ENCODE measurements at regions not wholly inside any gene's neighbourhood (a gene's known extent, or its start where the extent isn't known, plus 50 kb on each side); places are given as distances from the start of the nearest gene placed in this dataset.

GRCh38 chr14:87732562-87732961, 260.4 kb downstream of the GALC start:
- no peaks in the 10 kb centered on the region for H3K27me3 ChIP-seq (ENCODE audit: low read depth)
- TF ChIP-seq CTCF (IDR thresholded peaks at IDR 0.05; ENCODE audit: borderline replicate concordance), result no peak
- no peaks in the 10 kb centered on the region for H3K4me1 ChIP-seq
- no peaks in the 10 kb centered on the region for H3K36me3 ChIP-seq
- DNase-seq, result no peak
- H3K9me3 ChIP-seq (replicated peaks), result no peaks in the 10 kb centered on the region
- intact Hi-C loops (cut with micrococcal nuclease), result no loop called here
- no peak overlapping the region for H3K4me3 ChIP-seq
- H3K27ac ChIP-seq (replicated peaks), result no peak overlapping the region

GRCh38 chr14:87725318-87725717, 267.7 kb downstream of the GALC start:
- Histone ChIP-seq H3K4me3 (no peak overlapping the region), H3K36me3 (no peaks in the 10 kb centered on the region), H3K9me3 (replicated peaks) (no peaks in the 10 kb centered on the region), H3K27me3 (ENCODE audit: low read depth) (no peaks in the 10 kb centered on the region), H3K27ac (replicated peaks) (no peak overlapping the region), H3K4me1 (no peaks in the 10 kb centered on the region)
- no peak for DNase-seq
- no peak for TF ChIP-seq CTCF (IDR thresholded peaks at IDR 0.05; ENCODE audit: borderline replicate concordance)
- intact Hi-C loops (cut with micrococcal nuclease), result no loop called here

- DNase-seq, result no peak
- intact Hi-C loops (cut with micrococcal nuclease), result no loop called here
- no peaks in the 10 kb centered on the region for H3K9me3 ChIP-seq (replicated peaks)
- no peaks in the 10 kb centered on the region for H3K27me3 ChIP-seq (ENCODE audit: low read depth)
- no peak for TF ChIP-seq CTCF (IDR thresholded peaks at IDR 0.05; ENCODE audit: borderline replicate concordance)
- H3K4me3 ChIP-seq, result no peak overlapping the region
- no peaks in the 10 kb centered on the region for H3K4me1 ChIP-seq
- no peak overlapping the region for H3K27ac ChIP-seq (replicated peaks)
- H3K36me3 ChIP-seq, result no peaks in the 10 kb centered on the region
Measured at GRCh38 chr14:87712396-87713090, 280.4 kb downstream of the GALC start.

GRCh38 chr14:87705439-87705896, 287.5 kb downstream of the GALC start:
- intact Hi-C loops (cut with micrococcal nuclease), result no loop called here
- no peak for TF ChIP-seq CTCF (IDR thresholded peaks at IDR 0.05; ENCODE audit: borderline replicate concordance)
- H3K27ac ChIP-seq (replicated peaks), result no peak overlapping the region
- H3K27me3 ChIP-seq (ENCODE audit: low read depth), result no peaks in the 10 kb centered on the region
- H3K4me3 ChIP-seq, result no peak overlapping the region
- no peaks in the 10 kb centered on the region for H3K9me3 ChIP-seq (replicated peaks)
- no peaks in the 10 kb centered on the region for H3K4me1 ChIP-seq
- DNase-seq, result no peak
- H3K36me3 ChIP-seq, result no peaks in the 10 kb centered on the region

GRCh38 chr14:87698481-87698880, 294.5 kb downstream of the GALC start:
- Histone ChIP-seq H3K27me3 (ENCODE audit: low read depth) (no peaks in the 10 kb centered on the region), H3K27ac (replicated peaks) (no peak overlapping the region), H3K36me3 (no peaks in the 10 kb centered on the region), H3K4me1 (no peaks in the 10 kb centered on the region), H3K4me3 (no peak overlapping the region), H3K9me3 (replicated peaks) (no peaks in the 10 kb centered on the region)
- no peak for TF ChIP-seq CTCF (IDR thresholded peaks at IDR 0.05; ENCODE audit: borderline replicate concordance)
- intact Hi-C loops (cut with micrococcal nuclease), result no loop called here
- no peak for DNase-seq
